Brain pericyte (primary cell): ENCODE measurements at regions not wholly inside any gene's neighbourhood (a gene's known extent, or its start where the extent isn't known, plus 50 kb on each side); places are given as distances from the start of the nearest gene placed in this dataset.
"Not testable (repeated sequence)": the region's sequence is repeated elsewhere in the genome, so short reads cannot be mapped to it uniquely, and the experiment has no call there.

Experiments used
- DNase-seq: peaks from one replicate; pipeline ENCODE4 v3.0.0-alpha.2; 2012; ENCODE audit warnings: low read depth, low spot score

GRCh38 chr7:47089461-47089860 lies 492.4 kb downstream of the TNS3 start:
- DNase-seq = no peak

GRCh38 chr7:47089068-47089417 lies 492.9 kb downstream of the TNS3 start:
- DNase-seq = no peak

- peak; percentile 25 for DNase-seq
Observed at GRCh38 chr7:47088329-47089067, 493.4 kb downstream of the TNS3 start.

GRCh38 chr7:47087866-47088265 lies 494.0 kb downstream of the TNS3 start:
- DNase-seq = no peak

GRCh38 chr7:47085491-47086275 lies 496.2 kb downstream of the TNS3 start:
- DNase-seq = no peak

- no peak for DNase-seq
Observed at GRCh38 chr7:47083476-47084250, 498.2 kb downstream of the TNS3 start.

- DNase-seq = no peak
Observed at GRCh38 chr7:47080816-47081215, 501.1 kb downstream of the TNS3 start.

- DNase-seq = no peak
Observed at GRCh38 chr7:47078241-47078640, 503.7 kb downstream of the TNS3 start.

- no peak for DNase-seq
Observed at GRCh38 chr7:47074702-47075153, 507.2 kb downstream of the TNS3 start.

- DNase-seq = no peak
Observed at GRCh38 chr7:47073284-47073683, 508.6 kb downstream of the TNS3 start.

- no peak for DNase-seq
Observed at GRCh38 chr7:47071866-47072265, 510.0 kb downstream of the TNS3 start.

GRCh38 chr7:47069385-47070076 lies 512.4 kb downstream of the TNS3 start:
- DNase-seq = no peak

GRCh38 chr7:47066976-47067614 lies 514.8 kb downstream of the TNS3 start:
- DNase-seq = no peak

- no peak for DNase-seq
Observed at GRCh38 chr7:47056731-47057130, 525.2 kb downstream of the TNS3 start.

- not testable (repeated sequence) for DNase-seq
Observed at GRCh38 chr7:47052541-47053208, 529.2 kb downstream of the TNS3 start.

GRCh38 chr7:47049234-47049774 lies 532.6 kb downstream of the TNS3 start:
- DNase-seq = no peak

GRCh38 chr7:47047384-47047783 lies 534.5 kb downstream of the TNS3 start:
- no peak for DNase-seq

GRCh38 chr7:47046949-47047348 lies 535.0 kb downstream of the TNS3 start:
- no peak for DNase-seq

GRCh38 chr7:47045207-47046051 lies 536.5 kb downstream of the TNS3 start:
- DNase-seq = no peak
